ENCODE measurements at regions not wholly inside any gene's neighbourhood (a gene's known extent, or its start where the extent isn't known, plus 50 kb on each side); places are given as distances from the start of the nearest gene placed in this dataset.

DNA sequence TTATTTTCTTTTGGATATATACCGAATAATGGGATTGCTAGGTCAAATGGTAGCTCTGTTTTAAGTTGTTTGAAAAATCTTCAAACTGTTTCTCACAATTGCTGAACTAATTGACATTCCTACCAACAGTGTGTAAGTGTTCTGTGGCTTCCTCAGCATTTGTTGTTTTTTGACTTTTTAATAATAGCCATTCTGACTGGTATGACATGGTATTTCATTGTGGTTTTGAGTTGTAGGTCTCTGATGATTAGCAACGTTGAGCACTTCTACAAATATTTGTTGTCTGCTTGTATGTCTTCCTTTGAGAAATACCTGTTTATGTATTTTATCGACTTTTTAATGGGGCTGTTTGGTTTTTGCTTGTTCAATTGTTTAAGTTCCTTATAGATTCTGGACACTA lies 680.1 kb upstream of the GRIA3 start:
- intact Hi-C loops (cut with DNase I; ENCODE audit: low total_unique reads) = no loop called here
- 62 to 80% methylated on average over 3 of the region's 3 CpGs for WGBS, 2 donors
- no peak for TF ChIP-seq POLR2A (IDR thresholded peaks at IDR 0.05)
- DNase-seq (ENCODE audit: low spot score in 2 of 2) = no peak
- H3K4me3 ChIP-seq (ENCODE audit: low read depth, poor library complexity, severe bottlenecking) = no peak overlapping the region

DNA sequence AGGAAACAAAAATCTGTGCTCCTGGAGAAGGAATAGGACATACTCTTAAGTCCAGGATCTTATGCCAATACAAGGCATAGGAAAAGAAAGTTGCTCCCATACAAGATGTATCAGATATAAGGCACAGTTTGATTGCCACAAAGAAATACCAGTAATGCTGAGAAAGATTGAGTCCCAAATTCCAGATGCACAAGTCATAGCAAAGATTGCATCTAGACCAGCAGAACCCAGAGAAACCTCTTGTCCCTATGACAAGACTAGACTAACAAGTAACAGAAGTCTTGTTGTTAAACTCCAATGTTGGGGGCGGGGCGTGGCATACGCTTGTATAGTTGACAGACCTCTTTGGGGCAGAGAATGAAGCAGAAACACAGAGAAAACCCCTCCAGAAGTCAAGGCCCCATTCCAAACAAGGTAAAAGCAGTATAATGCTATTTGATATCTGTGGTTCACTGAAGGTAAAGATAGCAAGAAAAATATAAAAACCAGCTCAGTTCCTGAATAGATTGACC lies 671.5 kb upstream of the GRIA3 start:
- intact Hi-C loops (cut with DNase I; ENCODE audit: low total_unique reads) = no loop called here
- WGBS, 2 donors = 85 to 95% methylated on average over 3 of the region's 3 CpGs
- TF ChIP-seq POLR2A (IDR thresholded peaks at IDR 0.05) = no peak
- TF ChIP-seq, protein P1, sequence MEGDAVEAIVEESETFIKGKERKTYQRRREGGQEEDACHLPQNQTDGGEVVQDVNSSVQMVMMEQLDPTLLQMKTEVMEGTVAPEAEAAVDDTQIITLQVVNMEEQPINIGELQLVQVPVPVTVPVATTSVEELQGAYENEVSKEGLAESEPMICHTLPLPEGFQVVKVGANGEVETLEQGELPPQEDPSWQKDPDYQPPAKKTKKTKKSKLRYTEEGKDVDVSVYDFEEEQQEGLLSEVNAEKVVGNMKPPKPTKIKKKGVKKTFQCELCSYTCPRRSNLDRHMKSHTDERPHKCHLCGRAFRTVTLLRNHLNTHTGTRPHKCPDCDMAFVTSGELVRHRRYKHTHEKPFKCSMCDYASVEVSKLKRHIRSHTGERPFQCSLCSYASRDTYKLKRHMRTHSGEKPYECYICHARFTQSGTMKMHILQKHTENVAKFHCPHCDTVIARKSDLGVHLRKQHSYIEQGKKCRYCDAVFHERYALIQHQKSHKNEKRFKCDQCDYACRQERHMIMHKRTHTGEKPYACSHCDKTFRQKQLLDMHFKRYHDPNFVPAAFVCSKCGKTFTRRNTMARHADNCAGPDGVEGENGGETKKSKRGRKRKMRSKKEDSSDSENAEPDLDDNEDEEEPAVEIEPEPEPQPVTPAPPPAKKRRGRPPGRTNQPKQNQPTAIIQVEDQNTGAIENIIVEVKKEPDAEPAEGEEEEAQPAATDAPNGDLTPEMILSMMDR (IDR thresholded peaks at IDR 0.05) = no peak
- H3K4me3 ChIP-seq (ENCODE audit: low read depth, poor library complexity, severe bottlenecking) = no peak overlapping the region
- no peak for DNase-seq (ENCODE audit: low spot score in 2 of 2)

DNA sequence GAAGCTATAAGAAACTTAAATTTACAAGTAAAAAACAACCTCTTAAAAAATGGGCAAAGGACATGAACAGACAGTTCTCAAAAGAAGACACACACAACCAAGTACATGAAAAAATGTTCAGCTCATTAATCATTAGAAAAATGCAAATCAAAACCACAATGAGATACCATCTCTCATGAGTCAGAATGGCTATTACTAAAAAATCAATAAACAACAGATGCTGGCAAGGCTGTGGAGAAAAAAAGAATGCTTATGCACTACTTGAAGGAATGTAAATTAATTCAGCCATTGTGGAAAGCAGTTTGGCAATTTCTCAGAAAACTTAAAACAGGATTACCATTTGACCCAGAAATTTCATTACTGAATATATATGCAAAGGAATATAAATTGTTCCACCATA lies 666.3 kb upstream of the GRIA3 start:
- no peak overlapping the region for H3K4me3 ChIP-seq (ENCODE audit: low read depth, poor library complexity, severe bottlenecking)
- TF ChIP-seq, protein P1 (IDR thresholded peaks at IDR 0.05) = no peak
- TF ChIP-seq POLR2A (IDR thresholded peaks at IDR 0.05) = no peak
- intact Hi-C loops (cut with DNase I; ENCODE audit: low total_unique reads) = no loop called here
- DNase-seq (ENCODE audit: low spot score in 2 of 2) = no peak

DNA sequence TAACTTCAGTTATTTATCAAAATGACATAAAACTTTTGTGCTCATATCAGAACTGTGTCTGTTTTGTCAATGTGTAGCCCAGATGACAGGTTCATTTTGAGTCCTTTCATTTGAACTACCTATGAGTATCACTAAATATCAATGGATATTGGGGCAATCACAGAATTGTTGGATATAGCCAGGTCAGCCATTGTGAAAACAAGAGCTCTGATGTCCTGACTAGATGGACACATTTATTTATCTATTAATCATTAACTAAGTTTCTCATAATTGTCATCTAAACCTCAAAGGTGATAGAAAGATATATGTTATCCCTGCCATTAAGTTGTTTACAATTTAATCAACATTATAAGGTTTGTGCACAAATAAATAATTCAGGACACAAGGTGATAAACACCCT lies 638.3 kb upstream of the GRIA3 start:
- intact Hi-C loops (cut with DNase I; ENCODE audit: low total_unique reads) = no loop called here
- TF ChIP-seq POLR2A (IDR thresholded peaks at IDR 0.05) = no peak
- TF ChIP-seq, protein P1 (IDR thresholded peaks at IDR 0.05) = no peak

DNA sequence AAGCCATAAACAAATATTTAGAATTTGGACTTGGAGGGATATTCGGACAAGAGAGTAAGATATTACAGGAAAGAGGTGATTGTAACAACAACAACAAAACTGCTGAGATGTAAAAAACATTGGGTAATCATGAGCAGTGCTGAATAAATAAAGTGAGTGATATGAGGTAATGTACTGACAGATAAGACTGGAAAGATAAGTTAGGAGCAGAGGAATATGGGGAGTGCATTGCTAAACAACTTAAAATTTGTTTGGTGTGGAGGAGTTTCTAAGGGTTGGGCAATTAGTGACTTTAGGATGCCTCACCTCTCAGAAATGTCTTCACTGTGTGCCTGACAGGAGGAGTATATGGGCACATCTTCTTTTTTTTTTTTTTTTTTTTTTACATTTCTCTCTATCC lies 637.8 kb upstream of the GRIA3 start:
- no peak for DNase-seq (ENCODE audit: low spot score in 2 of 2)
- intact Hi-C loops (cut with DNase I; ENCODE audit: low total_unique reads) = no loop called here
- WGBS, 2 donors = 90 to 94% methylated on average over 1 of the region's 1 CpG
- no peak overlapping the region for H3K4me3 ChIP-seq (ENCODE audit: low read depth, poor library complexity, severe bottlenecking)
- TF ChIP-seq POLR2A (IDR thresholded peaks at IDR 0.05) = no peak
- TF ChIP-seq, protein P1 (IDR thresholded peaks at IDR 0.05) = no peak

More for the DNA sequence above, 638.3 kb upstream of the GRIA3 start:
- no peak for DNase-seq (ENCODE audit: low spot score in 2 of 2)
- no peak overlapping the region for H3K4me3 ChIP-seq (ENCODE audit: low read depth, poor library complexity, severe bottlenecking)

DNA sequence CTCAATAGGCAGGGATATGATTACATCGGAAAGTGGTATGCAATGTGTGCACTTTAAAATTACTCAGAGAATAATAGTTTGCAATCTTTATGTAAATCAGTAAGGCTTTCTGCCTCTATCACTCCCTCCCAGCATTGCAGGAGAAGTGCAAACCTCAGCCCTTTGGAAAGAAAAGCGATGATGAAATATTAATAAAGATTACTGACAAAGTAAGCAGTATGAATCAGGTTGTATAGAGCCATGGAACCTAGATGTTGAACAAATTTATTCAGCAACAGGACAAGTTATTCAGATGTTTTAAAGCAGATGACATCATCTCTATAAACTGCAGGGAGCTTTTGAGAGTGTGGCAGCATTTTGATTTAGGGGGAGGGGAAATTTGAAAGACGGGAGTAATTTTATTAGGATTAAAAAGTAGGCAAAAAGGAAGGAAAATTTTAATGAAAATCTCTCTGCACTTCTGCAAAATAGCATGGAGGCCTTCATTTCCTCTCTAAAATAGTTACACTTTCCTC lies 631.7 kb upstream of the GRIA3 start:
- H3K4me3 ChIP-seq (ENCODE audit: low read depth, poor library complexity, severe bottlenecking) = no peak overlapping the region
- TF ChIP-seq, protein P1 (IDR thresholded peaks at IDR 0.05) = no peak
- TF ChIP-seq POLR2A (IDR thresholded peaks at IDR 0.05) = no peak
- intact Hi-C loops (cut with DNase I; ENCODE audit: low total_unique reads) = no loop called here
- DNase-seq (ENCODE audit: low spot score in 2 of 2) = no peak
- WGBS, 2 donors = 47 to 57% methylated on average over 3 of the region's 3 CpGs
